ENCODE measurements at regions not wholly inside any gene's neighbourhood (a gene's known extent, or its start where the extent isn't known, plus 50 kb on each side); places are given as distances from the start of the nearest gene placed in this dataset.

DNA sequence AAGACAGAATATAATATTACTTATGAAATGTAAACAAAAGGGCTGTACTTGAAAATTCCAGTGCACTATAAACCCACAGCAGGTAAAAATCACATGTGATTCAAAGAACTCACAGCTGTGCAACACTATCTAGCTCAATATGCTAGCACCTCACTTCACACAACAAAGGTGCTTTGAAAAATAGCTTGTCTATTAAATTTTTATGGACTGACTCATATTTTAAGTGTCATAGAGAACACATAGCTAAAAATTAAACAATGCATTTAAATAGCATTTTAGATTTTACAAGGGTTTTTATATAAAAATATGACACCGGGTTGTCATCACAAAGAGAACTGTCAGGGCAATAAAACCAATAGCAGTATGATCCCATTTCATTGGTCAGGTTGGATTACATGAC is 1390.5 kb upstream of the TENM4 start (continued):
- TF ChIP-seq, protein P1, sequence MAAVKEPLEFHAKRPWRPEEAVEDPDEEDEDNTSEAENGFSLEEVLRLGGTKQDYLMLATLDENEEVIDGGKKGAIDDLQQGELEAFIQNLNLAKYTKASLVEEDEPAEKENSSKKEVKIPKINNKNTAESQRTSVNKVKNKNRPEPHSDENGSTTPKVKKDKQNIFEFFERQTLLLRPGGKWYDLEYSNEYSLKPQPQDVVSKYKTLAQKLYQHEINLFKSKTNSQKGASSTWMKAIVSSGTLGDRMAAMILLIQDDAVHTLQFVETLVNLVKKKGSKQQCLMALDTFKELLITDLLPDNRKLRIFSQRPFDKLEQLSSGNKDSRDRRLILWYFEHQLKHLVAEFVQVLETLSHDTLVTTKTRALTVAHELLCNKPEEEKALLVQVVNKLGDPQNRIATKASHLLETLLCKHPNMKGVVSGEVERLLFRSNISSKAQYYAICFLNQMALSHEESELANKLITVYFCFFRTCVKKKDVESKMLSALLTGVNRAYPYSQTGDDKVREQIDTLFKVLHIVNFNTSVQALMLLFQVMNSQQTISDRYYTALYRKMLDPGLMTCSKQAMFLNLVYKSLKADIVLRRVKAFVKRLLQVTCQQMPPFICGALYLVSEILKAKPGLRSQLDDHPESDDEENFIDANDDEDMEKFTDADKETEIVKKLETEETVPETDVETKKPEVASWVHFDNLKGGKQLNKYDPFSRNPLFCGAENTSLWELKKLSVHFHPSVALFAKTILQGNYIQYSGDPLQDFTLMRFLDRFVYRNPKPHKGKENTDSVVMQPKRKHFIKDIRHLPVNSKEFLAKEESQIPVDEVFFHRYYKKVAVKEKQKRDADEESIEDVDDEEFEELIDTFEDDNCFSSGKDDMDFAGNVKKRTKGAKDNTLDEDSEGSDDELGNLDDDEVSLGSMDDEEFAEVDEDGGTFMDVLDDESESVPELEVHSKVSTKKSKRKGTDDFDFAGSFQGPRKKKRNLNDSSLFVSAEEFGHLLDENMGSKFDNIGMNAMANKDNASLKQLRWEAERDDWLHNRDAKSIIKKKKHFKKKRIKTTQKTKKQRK (IDR thresholded peaks at IDR 0.05; ENCODE audit: low read depth, low read length): no peak
- TF ChIP-seq LARP7 (IDR thresholded peaks at IDR 0.05) (no peak), HDGF (IDR thresholded peaks at IDR 0.05) (no peak), SREBF2 (IDR thresholded peaks at IDR 0.05; ENCODE audit: low read length) (no peak), CHD4 (IDR thresholded peaks at IDR 0.05) (no peak), KAT2A (conservative IDR thresholded peaks at IDR 0.05; ENCODE audit: control insufficient read depth, low read depth, low read length) (no peak)
- TF ChIP-seq, protein P2, sequence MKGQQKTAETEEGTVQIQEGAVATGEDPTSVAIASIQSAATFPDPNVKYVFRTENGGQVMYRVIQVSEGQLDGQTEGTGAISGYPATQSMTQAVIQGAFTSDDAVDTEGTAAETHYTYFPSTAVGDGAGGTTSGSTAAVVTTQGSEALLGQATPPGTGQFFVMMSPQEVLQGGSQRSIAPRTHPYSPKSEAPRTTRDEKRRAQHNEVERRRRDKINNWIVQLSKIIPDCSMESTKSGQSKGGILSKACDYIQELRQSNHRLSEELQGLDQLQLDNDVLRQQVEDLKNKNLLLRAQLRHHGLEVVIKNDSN (IDR thresholded peaks at IDR 0.05; ENCODE audit: borderline replicate concordance, extremely low read length, insufficient read depth, low read depth, low read length): no peak

DNA sequence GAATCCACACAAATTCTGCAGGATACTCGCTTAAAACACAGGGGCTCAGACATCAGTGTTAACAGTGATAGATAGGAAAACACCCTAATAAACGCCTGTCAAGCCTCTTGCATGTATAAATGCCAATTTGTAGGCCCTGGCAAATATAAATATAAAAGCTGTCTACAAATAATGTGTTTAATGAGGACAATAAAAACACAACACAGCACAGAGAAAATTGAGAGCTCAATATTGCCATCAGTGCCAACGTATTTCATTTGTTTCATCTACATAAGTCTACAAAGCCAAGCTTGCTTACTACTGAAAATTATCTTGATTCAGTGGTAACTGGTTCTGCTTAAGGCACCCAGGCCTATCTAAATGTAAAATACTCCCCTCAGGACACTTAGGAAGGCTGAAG is 1387.0 kb upstream of the TENM4 start:
- no peaks in the 10 kb centered on the region for H3K27me3 ChIP-seq (replicated peaks in 1 of 2; ENCODE audit: control insufficient read depth in 2 of 2, insufficient read depth in 2 of 2, low read length in 1 of 2)
- ChIA-PET POLR2A (no interaction called here), RAD21 (ENCODE audit: unreplicated experiment) (interaction anchor here (1.0 to 1.2 kb wide), 2 partner anchors 10 to 16 kb away, joined by 3 to 4 read pairs; no protein-coding TSS in a partner anchor), CTCF (interaction anchor here (0.9 to 1.2 kb wide), 4 partner anchors 8 to 16 kb away, joined by 3 to 6 read pairs (median 4); no protein-coding TSS in a partner anchor), SMC1A (ENCODE audit: uncharacterized antibody, unreplicated experiment) (interaction anchor here (1.1 to 2.5 kb wide), 6 partner anchors 8 to 54 kb away, joined by 3 to 13 read pairs (median 4); no protein-coding TSS in a partner anchor)
- in situ Hi-C loops (cut with MboI): no loop called here
- no peak overlapping the region for H3K4me3 ChIP-seq
- no peak for DNase-seq (ENCODE audit: low read depth, low spot score)
- ATAC-seq: no peak
- no peaks in the 10 kb centered on the region for H3K4me1 ChIP-seq (ENCODE audit: control insufficient read depth, insufficient read depth, low read length)
- no peaks in the 10 kb centered on the region for H4K20me1 ChIP-seq (ENCODE audit: control insufficient read depth, insufficient read depth)
- H3K4me2 ChIP-seq (ENCODE audit: control insufficient read depth, insufficient read depth): no peak overlapping the region
- FAIRE-seq: no peak
- no TSS peak for BruUV-seq (replicated peaks)
- H2AFZ ChIP-seq (ENCODE audit: control insufficient read depth, low read depth, low read length): no peak overlapping the region
- no peaks in the 10 kb centered on the region for H3K36me3 ChIP-seq (ENCODE audit: control insufficient read depth in 2 of 2, insufficient read depth in 2 of 2, low read length in 1 of 2)
- WGBS (ENCODE audit: insufficient coverage, insufficient replicate concordance, low lambda C conversion rate, missing lambda C conversion rate): 0% methylated on average over 3 of the region's 3 CpGs
- no peaks in the 10 kb centered on the region for H3K79me2 ChIP-seq (ENCODE audit: control insufficient read depth, insufficient read depth, low read length)
- TF ChIP-seq, protein P3, sequence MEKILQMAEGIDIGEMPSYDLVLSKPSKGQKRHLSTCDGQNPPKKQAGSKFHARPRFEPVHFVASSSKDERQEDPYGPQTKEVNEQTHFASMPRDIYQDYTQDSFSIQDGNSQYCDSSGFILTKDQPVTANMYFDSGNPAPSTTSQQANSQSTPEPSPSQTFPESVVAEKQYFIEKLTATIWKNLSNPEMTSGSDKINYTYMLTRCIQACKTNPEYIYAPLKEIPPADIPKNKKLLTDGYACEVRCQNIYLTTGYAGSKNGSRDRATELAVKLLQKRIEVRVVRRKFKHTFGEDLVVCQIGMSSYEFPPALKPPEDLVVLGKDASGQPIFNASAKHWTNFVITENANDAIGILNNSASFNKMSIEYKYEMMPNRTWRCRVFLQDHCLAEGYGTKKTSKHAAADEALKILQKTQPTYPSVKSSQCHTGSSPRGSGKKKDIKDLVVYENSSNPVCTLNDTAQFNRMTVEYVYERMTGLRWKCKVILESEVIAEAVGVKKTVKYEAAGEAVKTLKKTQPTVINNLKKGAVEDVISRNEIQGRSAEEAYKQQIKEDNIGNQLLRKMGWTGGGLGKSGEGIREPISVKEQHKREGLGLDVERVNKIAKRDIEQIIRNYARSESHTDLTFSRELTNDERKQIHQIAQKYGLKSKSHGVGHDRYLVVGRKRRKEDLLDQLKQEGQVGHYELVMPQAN (conservative IDR thresholded peaks at IDR 0.05): no peak
- no peak for TF ChIP-seq SMC3 (IDR thresholded peaks at IDR 0.05; ENCODE audit: borderline replicate concordance, low read length)
- TF ChIP-seq SPI1 (IDR thresholded peaks at IDR 0.05; ENCODE audit: borderline replicate concordance, insufficient read depth, low read depth, low read length): no peak
- TF ChIP-seq NRF1 (conservative IDR thresholded peaks at IDR 0.05; ENCODE audit: low read depth, low read length): no peak
- no peak for TF ChIP-seq SIX5 (IDR thresholded peaks at IDR 0.05; ENCODE audit: low read depth, low read length, severe bottlenecking)
- TF ChIP-seq SMAD5 (IDR thresholded peaks at IDR 0.05; ENCODE audit: low read depth): no peak
- TF ChIP-seq MYB (IDR thresholded peaks at IDR 0.05; ENCODE audit: borderline replicate concordance, low read depth, low read length): no peak
- no peak for TF ChIP-seq YY1 (IDR thresholded peaks at IDR 0.05; ENCODE audit: low read depth, low read length)
- TF ChIP-seq, protein P4, sequence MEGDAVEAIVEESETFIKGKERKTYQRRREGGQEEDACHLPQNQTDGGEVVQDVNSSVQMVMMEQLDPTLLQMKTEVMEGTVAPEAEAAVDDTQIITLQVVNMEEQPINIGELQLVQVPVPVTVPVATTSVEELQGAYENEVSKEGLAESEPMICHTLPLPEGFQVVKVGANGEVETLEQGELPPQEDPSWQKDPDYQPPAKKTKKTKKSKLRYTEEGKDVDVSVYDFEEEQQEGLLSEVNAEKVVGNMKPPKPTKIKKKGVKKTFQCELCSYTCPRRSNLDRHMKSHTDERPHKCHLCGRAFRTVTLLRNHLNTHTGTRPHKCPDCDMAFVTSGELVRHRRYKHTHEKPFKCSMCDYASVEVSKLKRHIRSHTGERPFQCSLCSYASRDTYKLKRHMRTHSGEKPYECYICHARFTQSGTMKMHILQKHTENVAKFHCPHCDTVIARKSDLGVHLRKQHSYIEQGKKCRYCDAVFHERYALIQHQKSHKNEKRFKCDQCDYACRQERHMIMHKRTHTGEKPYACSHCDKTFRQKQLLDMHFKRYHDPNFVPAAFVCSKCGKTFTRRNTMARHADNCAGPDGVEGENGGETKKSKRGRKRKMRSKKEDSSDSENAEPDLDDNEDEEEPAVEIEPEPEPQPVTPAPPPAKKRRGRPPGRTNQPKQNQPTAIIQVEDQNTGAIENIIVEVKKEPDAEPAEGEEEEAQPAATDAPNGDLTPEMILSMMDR (IDR thresholded peaks at IDR 0.05 in 2 of 3, conservative IDR thresholded peaks at IDR 0.05 in 1 of 3; ENCODE audit: control insufficient read depth in 2 of 3, extremely low read depth in 1 of 3, insufficient read depth in 1 of 3, low read depth in 3 of 3, low read length in 3 of 3): no peak
- no peaks in the 10 kb centered on the region for H3K9me3 ChIP-seq (replicated peaks; ENCODE audit: control insufficient read depth, insufficient read depth, low read length)
- no peak overlapping the region for H3K27ac ChIP-seq (ENCODE audit: control insufficient read depth, insufficient read depth)
- no peak overlapping the region for H3K9ac ChIP-seq (ENCODE audit: control insufficient read depth, insufficient read depth, low read length)
- intact Hi-C loops (cut with micrococcal nuclease; ENCODE audit: unreplicated experiment): no loop called here
